Thyroid gland (tissue), 4 donors: ENCODE measurements at regions not wholly inside any gene's neighbourhood (a gene's known extent, or its start where the extent isn't known, plus 50 kb on each side); places are given as distances from the start of the nearest gene placed in this dataset.
"Not testable (repeated sequence)": the region's sequence is repeated elsewhere in the genome, so short reads cannot be mapped to it uniquely, and the experiment has no call there.

Source experiments
- DNase-seq, 2 donors: peaks; one replicate each; pipeline ENCODE4 v3.0.0-alpha.2; 2019
- H3K27ac ChIP-seq, 3 donors: fragments of 200-600 bp; sonication (generic); 1 replicate in 2 of 3; 2 replicates in 1 of 3; pipeline ENCODE4 v1.5.1; 2016 to 2019; ENCODE audit warnings: mild to moderate bottlenecking in 1 of 3, moderate library complexity in 1 of 3
- H3K27me3 ChIP-seq: fragments of 200-600 bp; sonication (generic); one replicate; pipeline ENCODE4 v1.5.1; 2019
- H3K36me3 ChIP-seq, 2 donors: fragments of 200-600 bp; sonication (generic); one replicate each; pipeline ENCODE4 v1.5.1; 2016 to 2019
- H3K4me1 ChIP-seq, 2 donors: fragments of 200-600 bp; sonication (generic); one replicate each; pipeline ENCODE4 v1.5.1; 2017 to 2019
- H3K4me3 ChIP-seq, 3 donors: fragments of 200-600 bp; sonication (generic); replicated peaks in 1 of 3; 1 replicate in 2 of 3; 2 replicates in 1 of 3; pipeline ENCODE4 v1.5.1; 2016; ENCODE audit warnings: mild to moderate bottlenecking in 1 of 3
- H3K9me3 ChIP-seq: fragments of 200-600 bp; sonication (generic); one replicate; pipeline ENCODE4 v1.5.1; 2017
- CTCF ChIP-seq, 6 experiments: fragments of 200-600 bp in 3 of 6; fragments of 450-650 bp in 3 of 6; sonication (generic) in 3 of 6; IDR thresholded peaks; one replicate each; pipeline ENCODE4 v1.5.1; 2016 to 2019; ENCODE audit warnings: antibody characterized with exemption in 6 of 6, mild to moderate bottlenecking in 2 of 6, inconsistent platforms in 1 of 6, moderate library complexity in 1 of 6
- POLR2A ChIP-seq, 2 donors: fragments of 450-650 bp; IDR thresholded peaks; one replicate each; pipeline ENCODE4 v1.6.1; 2017; ENCODE audit warnings: antibody characterized with exemption in 2 of 2, mild to moderate bottlenecking in 2 of 2, moderate library complexity in 1 of 2
- WGBS, 2 donors: methylation state at CpG; one replicate each; pipeline ENCODE4 v1.1.5; 2017; 5-methylcytosine and 5-hydroxymethylcytosine counted together
- intact Hi-C: fragments of 100-400 bp; cut with DNase I; formaldehyde crosslinking; loops from one replicate; pipeline ENCODE4 v1.15.1; 2023

- TF ChIP-seq CTCF (IDR thresholded peaks at IDR 0.05): no peak
- TF ChIP-seq POLR2A (IDR thresholded peaks at IDR 0.05): no peak
- Histone ChIP-seq H3K27me3 (no peaks in the 10 kb centered on the region), H3K27ac (no peak overlapping the region), H3K4me3 (no peak overlapping the region), H3K36me3 (no peaks in the 10 kb centered on the region), H3K4me1 (no peaks in the 10 kb centered on the region), H3K9me3 (no peaks in the 10 kb centered on the region)
- 50 to 82% methylated on average over 1 of the region's 1 CpG for WGBS, 2 donors
- intact Hi-C loops: no loop called here
- DNase-seq: no peak
Measured at GRCh38 chr3:98691897-98692296, 71.2 kb upstream of the ST3GAL6 start.

- TF ChIP-seq POLR2A (IDR thresholded peaks at IDR 0.05) (no peak), CTCF (IDR thresholded peaks at IDR 0.05) (no peak)
- Histone ChIP-seq H3K4me1 (no peaks in the 10 kb centered on the region), H3K9me3 (no peaks in the 10 kb centered on the region), H3K4me3 (no peak overlapping the region), H3K36me3 (no peaks in the 10 kb centered on the region), H3K27ac (peak overlapping the region in 1 of 3 donors; percentile 20), H3K27me3 (no peaks in the 10 kb centered on the region)
- no peak for DNase-seq
- 67 to 70% methylated on average over 3 to 4 of the region's 4 CpGs for WGBS, 2 donors
- intact Hi-C loops: no loop called here
Measured at GRCh38 chr3:98692787-98693473, 70.2 kb upstream of the ST3GAL6 start.

- no peak for TF ChIP-seq POLR2A (IDR thresholded peaks at IDR 0.05)
- H3K9me3 ChIP-seq: no peaks in the 10 kb centered on the region
- no peaks in the 10 kb centered on the region for H3K36me3 ChIP-seq
- no peaks in the 10 kb centered on the region for H3K4me1 ChIP-seq
- no peak for DNase-seq
- no peaks in the 10 kb centered on the region for H3K27me3 ChIP-seq
- intact Hi-C loops: no loop called here
- no peak overlapping the region for H3K4me3 ChIP-seq
- no peak overlapping the region for H3K27ac ChIP-seq
Measured at GRCh38 chr3:98695796-98696195, 67.3 kb upstream of the ST3GAL6 start.

GRCh38 chr3:98696296-98696695 lies 66.8 kb upstream of the ST3GAL6 start:
- H3K27me3 ChIP-seq, H3K9me3 ChIP-seq, DNase-seq, H3K4me3 ChIP-seq, intact Hi-C loops, H3K4me1 ChIP-seq, H3K36me3 ChIP-seq, H3K27ac ChIP-seq: not testable (repeated sequence)
- 83 to 85% methylated on average over 3 of the region's 3 CpGs for WGBS, 2 donors

GRCh38 chr3:98697225-98697624 lies 65.9 kb upstream of the ST3GAL6 start:
- Histone ChIP-seq H3K4me3 (no peak overlapping the region), H3K36me3 (no peaks in the 10 kb centered on the region), H3K27me3 (no peaks in the 10 kb centered on the region), H3K27ac (no peak overlapping the region), H3K9me3 (no peaks in the 10 kb centered on the region), H3K4me1 (no peaks in the 10 kb centered on the region)
- no peak for DNase-seq
- WGBS, 2 donors: 86 to 90% methylated on average over 2 of the region's 2 CpGs
- intact Hi-C loops: no loop called here
- TF ChIP-seq POLR2A (IDR thresholded peaks at IDR 0.05) (no peak), CTCF (IDR thresholded peaks at IDR 0.05) (no peak)

GRCh38 chr3:98699132-98699531 lies 64.0 kb upstream of the ST3GAL6 start:
- DNase-seq: peak; percentile 35 to 49
- Histone ChIP-seq H3K4me1 (no peaks in the 10 kb centered on the region), H3K27me3 (no peaks in the 10 kb centered on the region), H3K4me3 (no peak overlapping the region), H3K36me3 (no peaks in the 10 kb centered on the region), H3K27ac (no peak overlapping the region), H3K9me3 (no peaks in the 10 kb centered on the region)
- 70 to 76% methylated on average over 2 of the region's 2 CpGs for WGBS, 2 donors
- intact Hi-C loops: no loop called here
- no peak for TF ChIP-seq CTCF (IDR thresholded peaks at IDR 0.05)
- TF ChIP-seq POLR2A (IDR thresholded peaks at IDR 0.05): no peak
